ENCODE measurements at regions not wholly inside any gene's neighbourhood (a gene's known extent, or its start where the extent isn't known, plus 50 kb on each side); places are given as distances from the start of the nearest gene placed in this dataset.

- no peaks in the 10 kb centered on the region for H3K79me2 ChIP-seq (ENCODE audit: insufficient read depth)
- H3K4me3 ChIP-seq = no peak overlapping the region
- H2AFZ ChIP-seq = no peak overlapping the region
- in situ Hi-C loops (cut with MboI) = no loop called here
- H3F3A ChIP-seq (ENCODE audit: insufficient read depth) = no peaks in the 10 kb centered on the region
- H3K27ac ChIP-seq = no peak overlapping the region
- H3K9me2 ChIP-seq (ENCODE audit: insufficient read depth) = no peaks in the 10 kb centered on the region
- no peaks in the 10 kb centered on the region for H4K20me1 ChIP-seq (ENCODE audit: insufficient read depth)
- H3K4me1 ChIP-seq (ENCODE audit: insufficient read depth) = no peaks in the 10 kb centered on the region
- no peak overlapping the region for H3K9ac ChIP-seq
- DNase-seq = peak; percentile 19
- H3K4me2 ChIP-seq (ENCODE audit: unreplicated experiment) = no peak overlapping the region
- no peak for TF ChIP-seq EZH2 (IDR thresholded peaks at IDR 0.05; ENCODE audit: insufficient read depth, poor library complexity, severe bottlenecking)
- no peaks in the 10 kb centered on the region for H3K27me3 ChIP-seq (replicated peaks; ENCODE audit: insufficient read depth)
- H3K36me3 ChIP-seq (ENCODE audit: low read depth) = no peaks in the 10 kb centered on the region
- no peaks in the 10 kb centered on the region for H3K9me3 ChIP-seq (ENCODE audit: low read depth)
Measured at GRCh38 chr10:61356354-61356753, 96.8 kb downstream of the TMEM26 start.

GRCh38 chr10:61355211-61355610 lies 98.0 kb downstream of the TMEM26 start:
- H3F3A ChIP-seq (ENCODE audit: insufficient read depth) = no peaks in the 10 kb centered on the region
- no peak overlapping the region for H2AFZ ChIP-seq
- H3K4me3 ChIP-seq = no peak overlapping the region
- no peaks in the 10 kb centered on the region for H3K27me3 ChIP-seq (replicated peaks; ENCODE audit: insufficient read depth)
- H3K36me3 ChIP-seq (ENCODE audit: low read depth) = no peaks in the 10 kb centered on the region
- no peaks in the 10 kb centered on the region for H3K4me1 ChIP-seq (ENCODE audit: insufficient read depth)
- H4K20me1 ChIP-seq (ENCODE audit: insufficient read depth) = no peaks in the 10 kb centered on the region
- 62 to 63% methylated on average over 1 of the region's 1 CpG for WGBS, 2 experiments (ENCODE audit: low coverage in 1 of 2, low lambda C conversion rate in 2 of 2, missing lambda C conversion rate in 2 of 2)
- in situ Hi-C loops (cut with MboI) = no loop called here
- H3K9me3 ChIP-seq (ENCODE audit: low read depth) = no peaks in the 10 kb centered on the region
- no peak overlapping the region for H3K27ac ChIP-seq
- no peaks in the 10 kb centered on the region for H3K79me2 ChIP-seq (ENCODE audit: insufficient read depth)
- H3K9me2 ChIP-seq (ENCODE audit: insufficient read depth) = no peaks in the 10 kb centered on the region
- TF ChIP-seq EZH2 (IDR thresholded peaks at IDR 0.05; ENCODE audit: insufficient read depth, poor library complexity, severe bottlenecking) (no peak), EZH2phosphoT487 (IDR thresholded peaks at IDR 0.05; ENCODE audit: insufficient read depth, low read depth) (no peak)
- DNase-seq = no peak
- H3K4me2 ChIP-seq (ENCODE audit: unreplicated experiment) = no peak overlapping the region
- H3K9ac ChIP-seq = no peak overlapping the region

- in situ Hi-C loops (cut with MboI) = no loop called here
- H3K79me2 ChIP-seq (ENCODE audit: insufficient read depth) = no peaks in the 10 kb centered on the region
Measured at GRCh38 chr10:61354401-61354975, 98.7 kb downstream of the TMEM26 start.

GRCh38 chr10:61350794-61351193 lies 102.4 kb downstream of the TMEM26 start:
- Histone ChIP-seq H3K27me3 (replicated peaks; ENCODE audit: insufficient read depth) (no peaks in the 10 kb centered on the region), H3K27ac (no peak overlapping the region), H4K20me1 (ENCODE audit: insufficient read depth) (no peaks in the 10 kb centered on the region), H3K79me2 (ENCODE audit: insufficient read depth) (no peaks in the 10 kb centered on the region), H3K4me2 (ENCODE audit: unreplicated experiment) (no peak overlapping the region), H3K4me1 (ENCODE audit: insufficient read depth) (no peaks in the 10 kb centered on the region), H3K36me3 (ENCODE audit: low read depth) (no peaks in the 10 kb centered on the region), H3K9me2 (ENCODE audit: insufficient read depth) (no peaks in the 10 kb centered on the region), H3K9me3 (ENCODE audit: low read depth) (no peaks in the 10 kb centered on the region), H2AFZ (no peak overlapping the region), H3F3A (ENCODE audit: insufficient read depth) (no peaks in the 10 kb centered on the region), H3K9ac (no peak overlapping the region), H3K4me3 (no peak overlapping the region)
- no peak for DNase-seq
- TF ChIP-seq EZH2 (IDR thresholded peaks at IDR 0.05; ENCODE audit: insufficient read depth, poor library complexity, severe bottlenecking) = no peak
- no peak for TF ChIP-seq EZH2phosphoT487 (IDR thresholded peaks at IDR 0.05; ENCODE audit: insufficient read depth, low read depth)
- 73 to 85% methylated on average over 1 of the region's 1 CpG for WGBS, 2 experiments (ENCODE audit: low coverage in 1 of 2, low lambda C conversion rate in 2 of 2, missing lambda C conversion rate in 2 of 2)
- in situ Hi-C loops (cut with MboI) = no loop called here

More at GRCh38 chr10:61354401-61354975, 98.7 kb downstream of the TMEM26 start:
- no peak overlapping the region for H3K27ac ChIP-seq
- no peaks in the 10 kb centered on the region for H3K9me3 ChIP-seq (ENCODE audit: low read depth)
- no peaks in the 10 kb centered on the region for H3K27me3 ChIP-seq (replicated peaks; ENCODE audit: insufficient read depth)
- no peaks in the 10 kb centered on the region for H3K9me2 ChIP-seq (ENCODE audit: insufficient read depth)
- no peak overlapping the region for H2AFZ ChIP-seq
- H3K9ac ChIP-seq = no peak overlapping the region
- H3K4me3 ChIP-seq = no peak overlapping the region
- no peak for DNase-seq
- TF ChIP-seq EZH2 (IDR thresholded peaks at IDR 0.05; ENCODE audit: insufficient read depth, poor library complexity, severe bottlenecking) (no peak), EZH2phosphoT487 (IDR thresholded peaks at IDR 0.05; ENCODE audit: insufficient read depth, low read depth) (no peak)
- no peaks in the 10 kb centered on the region for H3F3A ChIP-seq (ENCODE audit: insufficient read depth)
- no peaks in the 10 kb centered on the region for H4K20me1 ChIP-seq (ENCODE audit: insufficient read depth)
- H3K4me2 ChIP-seq (ENCODE audit: unreplicated experiment) = no peak overlapping the region
- 13% methylated on average over 2 of the region's 2 CpGs for WGBS, 2 experiments (ENCODE audit: low coverage in 1 of 2, low lambda C conversion rate in 2 of 2, missing lambda C conversion rate in 2 of 2)
- H3K36me3 ChIP-seq (ENCODE audit: low read depth) = no peaks in the 10 kb centered on the region
- H3K4me1 ChIP-seq (ENCODE audit: insufficient read depth) = no peaks in the 10 kb centered on the region

- no peaks in the 10 kb centered on the region for H3K4me1 ChIP-seq (ENCODE audit: insufficient read depth)
- no peak for DNase-seq
- H3F3A ChIP-seq (ENCODE audit: insufficient read depth) = no peaks in the 10 kb centered on the region
- TF ChIP-seq EZH2 (IDR thresholded peaks at IDR 0.05; ENCODE audit: insufficient read depth, poor library complexity, severe bottlenecking) (no peak), EZH2phosphoT487 (IDR thresholded peaks at IDR 0.05; ENCODE audit: insufficient read depth, low read depth) (no peak)
- in situ Hi-C loops (cut with MboI) = no loop called here
- H3K9me3 ChIP-seq (ENCODE audit: low read depth) = no peaks in the 10 kb centered on the region
- H2AFZ ChIP-seq = no peak overlapping the region
- no peak overlapping the region for H3K4me3 ChIP-seq
- no peak overlapping the region for H3K4me2 ChIP-seq (ENCODE audit: unreplicated experiment)
- H4K20me1 ChIP-seq (ENCODE audit: insufficient read depth) = no peaks in the 10 kb centered on the region
- H3K36me3 ChIP-seq (ENCODE audit: low read depth) = no peaks in the 10 kb centered on the region
- WGBS, 2 experiments (ENCODE audit: low coverage in 1 of 2, low lambda C conversion rate in 2 of 2, missing lambda C conversion rate in 2 of 2) = 0 to 6% methylated on average over 1 of the region's 1 CpG
- H3K79me2 ChIP-seq (ENCODE audit: insufficient read depth) = no peaks in the 10 kb centered on the region
- no peaks in the 10 kb centered on the region for H3K9me2 ChIP-seq (ENCODE audit: insufficient read depth)
- H3K27ac ChIP-seq = no peak overlapping the region
- no peaks in the 10 kb centered on the region for H3K27me3 ChIP-seq (replicated peaks; ENCODE audit: insufficient read depth)
- H3K9ac ChIP-seq = no peak overlapping the region
Measured at GRCh38 chr10:61350068-61350467, 103.1 kb downstream of the TMEM26 start.
